ENCODE measurements at regions not wholly inside any gene's neighbourhood (a gene's known extent, or its start where the extent isn't known, plus 50 kb on each side); places are given as distances from the start of the nearest gene placed in this dataset.

GRCh38 chr11:116180806-116181600 is 591.8 kb downstream of the BUD13 start:
- TF ChIP-seq GATA1 (IDR thresholded peaks at IDR 0.05; ENCODE audit: low read depth, low read length) (no peak), POLR2A (IDR thresholded peaks at IDR 0.05; ENCODE audit: low read length) (no peak)
- no peak for DNase-seq

GRCh38 chr11:116179401-116179800 is 593.4 kb downstream of the BUD13 start:
- DNase-seq, result no peak
- TF ChIP-seq GATA1 (IDR thresholded peaks at IDR 0.05; ENCODE audit: low read depth, low read length), result no peak

GRCh38 chr11:116177521-116178210 is 595.1 kb downstream of the BUD13 start:
- TF ChIP-seq POLR2A (IDR thresholded peaks at IDR 0.05; ENCODE audit: low read length) (no peak), GATA1 (IDR thresholded peaks at IDR 0.05; ENCODE audit: low read depth, low read length) (no peak)
- DNase-seq, result no peak

GRCh38 chr11:116176484-116177005 is 596.2 kb downstream of the BUD13 start:
- no peak for DNase-seq
- TF ChIP-seq POLR2A (IDR thresholded peaks at IDR 0.05; ENCODE audit: low read length), result no peak
- TF ChIP-seq GATA1 (IDR thresholded peaks at IDR 0.05; ENCODE audit: low read depth, low read length), result no peak

GRCh38 chr11:116175707-116176106 is 597.1 kb downstream of the BUD13 start:
- DNase-seq, result no peak
- TF ChIP-seq POLR2A (IDR thresholded peaks at IDR 0.05; ENCODE audit: low read length), result no peak
- TF ChIP-seq GATA1 (IDR thresholded peaks at IDR 0.05; ENCODE audit: low read depth, low read length), result no peak

- DNase-seq, result no peak
- TF ChIP-seq GATA1 (IDR thresholded peaks at IDR 0.05; ENCODE audit: low read depth, low read length) (no peak), POLR2A (IDR thresholded peaks at IDR 0.05; ENCODE audit: low read length) (no peak)
Observed at GRCh38 chr11:116173941-116174911, 598.6 kb downstream of the BUD13 start.

GRCh38 chr11:116173506-116173905 is 599.3 kb downstream of the BUD13 start:
- TF ChIP-seq POLR2A (IDR thresholded peaks at IDR 0.05; ENCODE audit: low read length) (no peak), GATA1 (IDR thresholded peaks at IDR 0.05; ENCODE audit: low read depth, low read length) (no peak)
- no peak for DNase-seq

GRCh38 chr11:116172851-116173250 is 599.9 kb downstream of the BUD13 start:
- no peak for DNase-seq
- no peak for TF ChIP-seq POLR2A (IDR thresholded peaks at IDR 0.05; ENCODE audit: low read length)
- TF ChIP-seq GATA1 (IDR thresholded peaks at IDR 0.05; ENCODE audit: low read depth, low read length), result no peak

GRCh38 chr11:116172156-116172555 is 600.6 kb downstream of the BUD13 start:
- no peak for DNase-seq
- TF ChIP-seq POLR2A (IDR thresholded peaks at IDR 0.05; ENCODE audit: low read length) (no peak), GATA1 (IDR thresholded peaks at IDR 0.05; ENCODE audit: low read depth, low read length) (no peak)

- TF ChIP-seq GATA1 (IDR thresholded peaks at IDR 0.05; ENCODE audit: low read depth, low read length) (no peak), POLR2A (IDR thresholded peaks at IDR 0.05; ENCODE audit: low read length) (no peak)
- DNase-seq, result no peak
Observed at GRCh38 chr11:116171271-116172140, 601.3 kb downstream of the BUD13 start.

- TF ChIP-seq POLR2A (IDR thresholded peaks at IDR 0.05; ENCODE audit: low read length), result no peak
- TF ChIP-seq GATA1 (IDR thresholded peaks at IDR 0.05; ENCODE audit: low read depth, low read length), result no peak
- peak in 1 of 2 experiments; percentile 1 for DNase-seq
Observed at GRCh38 chr11:116170526-116171120, 602.2 kb downstream of the BUD13 start.

GRCh38 chr11:116169776-116170175 is 603.0 kb downstream of the BUD13 start:
- DNase-seq, result no peak
- TF ChIP-seq GATA1 (IDR thresholded peaks at IDR 0.05; ENCODE audit: low read depth, low read length) (no peak), POLR2A (IDR thresholded peaks at IDR 0.05; ENCODE audit: low read length) (no peak)

All from erythroblast (primary cell).